HG03432 (cell line): ENCODE measurements at regions not wholly inside any gene's neighbourhood (a gene's known extent, or its start where the extent isn't known, plus 50 kb on each side); places are given as distances from the start of the nearest gene placed in this dataset.

Experiments
- ATAC-seq: cut with Tn5 transposase; IDR thresholded peaks from one replicate; pipeline ENCODE4 v1.9.1; 2021; ENCODE audit warnings: mild to moderate bottlenecking, moderate library complexity; ENCODE audit not compliant: unreplicated experiment

- no peak for ATAC-seq
Observed at GRCh38 chr11:45523760-45524159, 141.7 kb downstream of the CHST1 start.

GRCh38 chr11:45518833-45519535 is 146.4 kb downstream of the CHST1 start:
- ATAC-seq = no peak

- ATAC-seq = no peak
Observed at GRCh38 chr11:45518141-45518832, 147.1 kb downstream of the CHST1 start.

GRCh38 chr11:45517171-45517770 is 148.2 kb downstream of the CHST1 start:
- no peak for ATAC-seq

GRCh38 chr11:45513821-45514340 is 151.5 kb downstream of the CHST1 start:
- ATAC-seq = no peak

GRCh38 chr11:45512471-45513148 is 152.8 kb downstream of the CHST1 start:
- no peak for ATAC-seq

- no peak for ATAC-seq
Observed at GRCh38 chr11:45511566-45511965, 153.9 kb downstream of the CHST1 start.

- no peak for ATAC-seq
Observed at GRCh38 chr11:45507916-45508315, 157.5 kb downstream of the CHST1 start.

- ATAC-seq = no peak
Observed at GRCh38 chr11:45503311-45503710, 162.1 kb downstream of the CHST1 start.

- no peak for ATAC-seq
Observed at GRCh38 chr11:45502226-45502545, 163.2 kb downstream of the CHST1 start.

- no peak for ATAC-seq
Observed at GRCh38 chr11:45501392-45502225, 163.8 kb downstream of the CHST1 start.

GRCh38 chr11:45500451-45500850 is 165.0 kb downstream of the CHST1 start:
- ATAC-seq = no peak

GRCh38 chr11:45494738-45495137 is 170.7 kb downstream of the CHST1 start:
- ATAC-seq = no peak

- ATAC-seq = no peak
Observed at GRCh38 chr11:45489281-45489905, 176.0 kb downstream of the CHST1 start.

GRCh38 chr11:45486461-45486860 is 179.0 kb downstream of the CHST1 start:
- ATAC-seq = no peak

GRCh38 chr11:45485070-45485707 is 180.2 kb downstream of the CHST1 start:
- ATAC-seq = no peak

- no peak for ATAC-seq
Observed at GRCh38 chr11:45484326-45484883, 181.0 kb downstream of the CHST1 start.

GRCh38 chr11:45483416-45483815 is 182.0 kb downstream of the CHST1 start:
- no peak for ATAC-seq

- no peak for ATAC-seq
Observed at GRCh38 chr11:45482331-45482730, 183.1 kb downstream of the CHST1 start.
